ENCODE measurements at regions not wholly inside any gene's neighbourhood (a gene's known extent, or its start where the extent isn't known, plus 50 kb on each side); places are given as distances from the start of the nearest gene placed in this dataset.

GRCh38 chr5:107157809-107158208, 512.9 kb downstream of the EFNA5 start:
- TF ChIP-seq PATZ1 (CRISPR knock-in tag; IDR thresholded peaks at IDR 0.05; ENCODE audit: borderline replicate concordance) (no peak), ARNTL (CRISPR knock-in tag; IDR thresholded peaks at IDR 0.05; ENCODE audit: borderline replicate concordance, low read depth) (no peak), ZNF8 (CRISPR knock-in tag; IDR thresholded peaks at IDR 0.05) (no peak), POU6F1 (CRISPR knock-in tag; IDR thresholded peaks at IDR 0.05; ENCODE audit: borderline replicate concordance, low read depth) (no peak), ZFP30 (CRISPR knock-in tag; IDR thresholded peaks at IDR 0.05) (no peak), TOX (CRISPR knock-in tag; IDR thresholded peaks at IDR 0.05; ENCODE audit: borderline replicate concordance) (no peak), BACH2 (CRISPR knock-in tag; IDR thresholded peaks at IDR 0.05; ENCODE audit: borderline replicate concordance) (no peak), PPARA (CRISPR knock-in tag; IDR thresholded peaks at IDR 0.05; ENCODE audit: borderline replicate concordance) (no peak)
